ENCODE measurements at regions not wholly inside any gene's neighbourhood (a gene's known extent, or its start where the extent isn't known, plus 50 kb on each side); places are given as distances from the start of the nearest gene placed in this dataset.

- no peak for DNase-seq
- Histone ChIP-seq H3K4me1 (no peaks in the 10 kb centered on the region), H3K36me3 (ENCODE audit: insufficient read depth in 1 of 2, low read depth in 1 of 2) (no peaks in the 10 kb centered on the region), H3K27ac (no peak overlapping the region), H3K9me3 (no peaks in the 10 kb centered on the region), H3K27me3 (ENCODE audit: insufficient read depth in 3 of 3, low read length in 2 of 3) (no peaks in the 10 kb centered on the region), H3K4me3 (no peak overlapping the region)
- intact Hi-C loops (cut with DNase I), result loop anchor here in 1 of 2 donors (5.0 to 10.0 kb wide), 2 partner anchors 69 to 556 kb away; partner anchors contain the start of gene CCDC71L
- 38 to 44% (median 40%) methylated on average over 5 of the region's 5 CpGs for WGBS, 3 donors
- no peak for ATAC-seq
- TF ChIP-seq CTCF (IDR thresholded peaks at IDR 0.05), result no peak
Observed at GRCh38 chr7:106731187-106731586, 70.2 kb upstream of the CCDC71L start.

GRCh38 chr7:106731646-106732444 lies 70.9 kb upstream of the CCDC71L start:
- DNase-seq, result no peak
- no peak for TF ChIP-seq CTCF (IDR thresholded peaks at IDR 0.05)
- Histone ChIP-seq H3K4me3 (no peak overlapping the region), H3K27ac (no peak overlapping the region), H3K9me3 (no peaks in the 10 kb centered on the region), H3K36me3 (ENCODE audit: insufficient read depth in 1 of 2, low read depth in 1 of 2) (no peaks in the 10 kb centered on the region), H3K27me3 (ENCODE audit: insufficient read depth in 3 of 3, low read length in 2 of 3) (no peaks in the 10 kb centered on the region), H3K4me1 (no peaks in the 10 kb centered on the region)
- intact Hi-C loops (cut with DNase I), result loop anchor here in 1 of 2 donors (5.0 to 10.0 kb wide), 2 partner anchors 70 to 557 kb away; partner anchors contain the start of gene CCDC71L
- ATAC-seq, result no peak
- WGBS, 3 donors, result 41 to 43% (median 43%) methylated on average over 7 of the region's 7 CpGs

- H3K4me1 ChIP-seq, result no peaks in the 10 kb centered on the region
- 80 to 89% (median 82%) methylated on average over 1 of the region's 1 CpG for WGBS, 3 donors
- no peak for DNase-seq
- no peaks in the 10 kb centered on the region for H3K36me3 ChIP-seq (ENCODE audit: insufficient read depth in 1 of 2, low read depth in 1 of 2)
- no peak for ATAC-seq
- H3K27ac ChIP-seq, result no peak overlapping the region
- no peak overlapping the region for H3K4me3 ChIP-seq
- no peak for TF ChIP-seq CTCF (IDR thresholded peaks at IDR 0.05)
- intact Hi-C loops (cut with DNase I), result loop anchor here in 1 of 2 donors (2.0 to 10.0 kb wide), 2 partner anchors 193 to 561 kb away; no protein-coding TSS in a partner anchor
- H3K27me3 ChIP-seq (ENCODE audit: insufficient read depth in 3 of 3, low read length in 2 of 3), result no peaks in the 10 kb centered on the region
- H3K9me3 ChIP-seq, result no peaks in the 10 kb centered on the region
Observed at GRCh38 chr7:106735637-106736036, 74.7 kb upstream of the CCDC71L start.

GRCh38 chr7:106736123-106736507 lies 75.2 kb upstream of the CCDC71L start:
- Histone ChIP-seq H3K27ac (no peak overlapping the region), H3K4me3 (no peak overlapping the region), H3K9me3 (no peaks in the 10 kb centered on the region), H3K27me3 (ENCODE audit: insufficient read depth in 3 of 3, low read length in 2 of 3) (no peaks in the 10 kb centered on the region), H3K36me3 (ENCODE audit: insufficient read depth in 1 of 2, low read depth in 1 of 2) (no peaks in the 10 kb centered on the region), H3K4me1 (no peaks in the 10 kb centered on the region)
- intact Hi-C loops (cut with DNase I), result loop anchor here in 1 of 2 donors (2.0 to 10.0 kb wide), 2 partner anchors 193 to 561 kb away; no protein-coding TSS in a partner anchor
- no peak for ATAC-seq
- TF ChIP-seq CTCF (IDR thresholded peaks at IDR 0.05), result no peak
- DNase-seq, result no peak
- WGBS, 3 donors, result 89 to 94% (median 92%) methylated on average over 3 of the region's 3 CpGs
